NCI-H1930 (cell line): ENCODE measurements at regions not wholly inside any gene's neighbourhood (a gene's known extent, or its start where the extent isn't known, plus 50 kb on each side); places are given as distances from the start of the nearest gene placed in this dataset.
"Not testable (repeated sequence)": the region's sequence is repeated elsewhere in the genome, so short reads cannot be mapped to it uniquely, and the experiment has no call there.

Source experiments
- DNase-seq, 2 experiments: peaks; one replicate each; lab custom pipeline; 2025; lab: John Stamatoyannopoulos, UW

DNA sequence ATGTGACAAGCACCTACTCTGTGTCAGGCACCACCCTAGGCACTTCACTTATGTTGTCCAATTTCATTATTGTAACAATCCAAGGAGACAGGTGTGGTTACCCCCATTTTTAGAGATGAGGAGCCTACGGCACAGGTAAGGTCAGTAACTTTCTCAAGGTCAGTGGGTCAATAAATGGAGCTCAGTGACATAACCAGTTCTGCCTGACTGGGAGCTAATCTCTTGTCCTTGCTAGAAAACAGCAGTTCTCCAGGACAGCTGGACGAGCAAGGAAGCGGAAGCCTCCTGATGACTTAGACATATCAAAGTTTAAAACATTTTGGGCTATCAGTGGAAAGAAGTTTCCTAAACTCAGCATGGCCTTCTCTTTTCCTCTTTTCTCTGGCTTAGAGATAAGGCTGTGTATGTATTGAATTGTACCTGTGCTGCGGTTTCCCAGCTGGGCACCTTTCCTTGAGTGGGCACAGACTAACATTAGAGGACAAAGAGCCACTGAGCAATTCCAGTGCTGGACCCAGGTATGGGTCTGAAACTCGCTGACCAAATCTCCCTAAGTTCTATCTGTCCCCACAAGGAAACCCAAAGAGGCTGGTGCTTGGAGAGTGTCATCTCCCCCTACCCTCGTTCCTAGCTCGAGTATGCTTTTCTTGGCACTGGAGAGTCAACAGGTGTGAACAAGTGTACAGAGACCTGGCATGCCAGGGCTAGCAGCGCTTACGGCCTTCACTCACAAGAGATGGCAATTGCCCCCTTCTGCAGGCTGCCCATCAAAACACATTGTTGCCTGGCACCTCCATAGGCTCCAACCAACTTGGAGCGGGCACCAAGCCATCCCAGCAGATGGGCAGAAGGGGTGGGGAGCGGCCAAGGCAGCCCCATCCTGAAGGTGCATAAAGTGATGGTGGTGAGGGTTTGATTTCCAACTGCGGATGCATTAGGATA, 456.1 kb upstream of the PROX1 start:
- no peak for DNase-seq

DNA sequence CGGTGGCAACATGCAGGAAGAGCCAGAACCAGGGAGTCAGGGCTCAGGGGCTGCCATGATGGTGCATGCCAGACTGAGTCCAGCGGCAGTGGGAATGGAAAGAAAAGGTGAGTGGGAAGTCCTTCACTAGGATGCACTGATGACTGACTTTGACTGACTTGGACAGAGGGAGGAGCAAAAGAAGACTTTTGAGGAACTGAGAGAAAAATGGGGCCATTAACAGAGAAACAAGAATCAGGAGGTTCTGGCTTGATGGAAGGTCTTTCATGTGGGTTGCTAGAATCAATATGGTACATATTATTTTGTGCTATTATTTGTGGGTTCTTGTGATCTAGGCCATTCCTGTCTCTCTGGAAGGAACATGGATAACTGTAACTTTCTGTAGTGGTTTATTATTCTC, 454.6 kb upstream of the PROX1 start:
- no peak for DNase-seq

DNA sequence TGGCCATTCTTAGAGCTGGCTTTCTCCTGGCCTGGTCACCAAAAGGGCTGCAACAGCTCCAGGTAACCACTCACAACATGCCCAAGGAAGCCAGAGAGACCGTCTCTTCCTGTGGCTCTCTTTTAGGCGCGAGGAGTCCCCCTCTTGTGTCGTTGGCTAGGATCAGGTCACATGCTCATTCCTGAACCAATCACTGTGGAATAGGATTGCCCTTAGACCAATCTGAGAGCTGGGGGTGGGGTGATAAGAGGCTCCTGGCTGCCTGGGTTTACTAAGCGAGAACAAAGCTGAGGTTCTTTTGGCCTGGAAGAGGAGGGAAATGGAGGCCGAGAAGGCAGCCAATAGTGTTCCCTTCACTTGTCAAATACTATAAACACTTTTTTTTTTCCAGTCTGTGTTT, 452.1 kb upstream of the PROX1 start:
- no peak for DNase-seq

DNA sequence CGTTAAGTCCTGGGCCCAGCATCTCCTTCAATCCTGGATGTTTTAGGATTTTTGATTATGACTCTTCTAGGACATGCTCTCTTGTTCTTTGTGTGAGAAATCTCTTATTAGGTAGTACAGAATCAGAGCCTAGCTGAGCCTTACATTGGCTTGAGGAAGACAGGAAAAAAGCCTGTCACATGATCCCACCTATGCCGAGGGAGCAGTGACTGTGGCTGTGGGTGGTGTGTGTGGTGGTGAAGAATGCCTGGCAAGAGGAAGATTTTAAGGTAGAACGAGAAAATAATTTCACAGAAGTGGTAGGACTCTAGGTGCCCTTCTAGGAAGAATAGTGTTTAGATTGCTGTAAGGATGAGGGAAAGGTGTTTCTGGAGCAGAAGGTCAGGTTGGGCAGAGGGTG, 449.5 kb upstream of the PROX1 start:
- no peak for DNase-seq

DNA sequence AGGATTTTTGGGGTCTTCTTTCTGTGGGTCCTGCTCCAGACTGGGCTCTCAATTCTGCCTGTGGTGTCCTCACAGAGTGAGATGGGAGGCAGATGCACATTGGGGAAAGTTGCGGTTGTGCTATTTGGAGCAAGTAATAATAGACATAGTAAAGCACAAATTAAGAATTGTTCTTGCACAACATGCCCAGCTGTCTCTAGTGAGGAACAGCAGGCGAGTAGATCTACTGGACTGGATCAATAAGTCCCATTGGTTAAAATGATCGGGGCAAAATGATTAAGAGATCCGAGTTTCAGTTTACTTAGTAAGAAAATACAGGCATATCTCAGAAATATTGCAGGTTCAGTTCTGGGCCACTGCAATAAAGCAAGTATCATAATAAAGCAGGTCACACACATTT, 448.3 kb upstream of the PROX1 start:
- no peak for DNase-seq

DNA sequence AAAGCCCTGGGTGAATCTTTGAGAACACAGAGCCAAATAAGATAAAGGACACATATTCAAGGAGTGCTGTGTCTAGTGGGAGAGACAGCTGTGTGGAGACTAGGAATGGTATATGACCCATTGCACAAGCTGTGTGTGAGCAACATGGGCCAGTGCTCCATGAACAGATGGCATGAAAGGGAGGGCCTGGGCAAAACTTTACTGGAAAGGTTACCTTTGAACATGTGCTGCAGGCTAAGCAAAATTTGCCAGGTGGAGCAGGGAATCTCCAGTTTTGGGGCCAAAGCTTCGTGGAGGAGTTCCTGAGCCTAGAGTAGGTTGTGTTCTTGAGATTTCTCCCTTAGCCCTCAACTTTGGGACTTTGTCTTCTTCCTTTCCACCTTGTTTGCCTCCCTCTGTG, 446.1 kb upstream of the PROX1 start:
- DNase-seq, result no peak

GRCh38 chr1:213545181-213545580, 442.6 kb upstream of the PROX1 start:
- not testable (repeated sequence) for DNase-seq

DNA sequence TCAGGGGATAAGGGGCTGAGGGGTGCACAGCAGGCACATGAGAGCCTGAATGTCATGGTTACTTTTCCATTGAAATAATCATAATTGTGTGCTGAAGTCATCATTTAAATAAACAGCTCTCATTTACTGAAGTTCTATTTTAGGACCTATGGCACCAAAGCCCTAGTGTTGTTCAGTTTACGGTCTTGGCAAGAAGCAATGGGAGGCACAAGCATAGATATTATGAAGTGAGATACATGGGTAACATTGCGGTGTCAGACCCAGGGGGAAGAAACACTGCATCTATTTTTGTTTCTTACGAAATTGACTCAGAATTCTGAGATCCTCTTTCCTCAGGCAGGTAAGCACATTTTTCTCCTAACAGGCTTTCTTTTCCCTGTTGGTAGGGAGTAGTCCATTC, 437.8 kb upstream of the PROX1 start:
- no peak for DNase-seq

DNA sequence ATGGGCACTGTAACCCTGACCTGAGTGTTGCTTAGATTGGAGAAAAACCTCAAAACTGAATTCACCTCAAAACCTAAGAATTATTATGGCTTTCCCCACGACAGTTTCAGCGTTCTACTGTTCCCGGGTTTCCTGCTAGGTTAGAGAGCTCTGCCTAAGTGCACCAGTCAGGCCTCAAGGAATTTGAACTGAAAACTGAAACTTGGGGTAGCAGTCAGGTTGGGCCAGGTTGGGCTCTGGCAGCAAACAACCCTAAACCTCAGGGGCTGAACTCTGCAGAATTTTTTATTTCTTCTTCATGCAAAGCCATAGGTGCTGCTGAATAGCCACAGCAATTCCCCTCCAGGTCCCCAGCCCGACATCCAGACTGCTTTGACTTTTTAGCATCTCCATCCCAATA, 437.0 kb upstream of the PROX1 start:
- DNase-seq, result no peak

- DNase-seq, result no peak
These were observed 435.7 kb upstream of the PROX1 start for GRCh38 chr1:213552045-213552444.

GRCh38 chr1:213560226-213560625, 427.5 kb upstream of the PROX1 start:
- DNase-seq, result no peak

DNA sequence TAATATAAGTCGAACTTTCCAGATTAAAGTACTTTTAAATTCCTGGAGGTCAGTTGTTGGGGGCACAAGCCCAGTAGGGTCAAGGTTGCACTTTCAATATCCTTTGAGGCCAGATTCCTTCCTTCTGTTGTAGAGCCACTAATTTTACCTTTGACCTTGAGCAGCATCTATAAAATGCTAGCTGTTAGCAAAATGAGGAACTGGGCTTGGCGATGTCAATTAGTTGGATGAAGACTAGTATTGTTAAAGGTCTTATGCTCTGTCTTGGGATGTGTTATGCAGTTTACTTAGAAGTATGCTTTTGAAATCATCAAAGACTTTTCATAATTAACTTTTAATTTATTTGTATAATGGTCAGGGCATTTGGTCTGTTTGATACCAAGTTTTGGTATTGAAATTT, 425.9 kb upstream of the PROX1 start:
- DNase-seq, result no peak

DNA sequence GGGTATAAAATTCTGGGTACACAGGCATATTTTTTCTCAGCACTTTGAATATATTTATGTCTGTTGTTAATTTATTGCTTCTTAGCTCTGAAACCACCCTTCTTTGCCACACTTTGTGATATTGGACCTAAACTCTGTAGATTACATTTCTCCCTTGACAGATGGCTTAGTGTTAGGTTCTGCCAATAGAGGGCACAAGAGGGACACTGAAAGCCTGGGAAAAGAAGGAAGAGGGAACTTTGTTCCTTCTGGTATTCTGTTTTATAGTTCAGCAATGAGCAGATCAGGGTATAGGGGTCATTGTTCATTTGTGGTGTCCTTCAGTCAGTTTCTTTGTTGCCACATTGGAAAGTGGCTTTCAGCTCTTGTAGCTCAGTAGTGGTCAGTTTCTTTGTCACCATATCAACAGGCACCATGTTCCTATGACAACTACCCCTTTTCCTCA, 423.5 kb upstream of the PROX1 start:
- DNase-seq, result no peak

DNA sequence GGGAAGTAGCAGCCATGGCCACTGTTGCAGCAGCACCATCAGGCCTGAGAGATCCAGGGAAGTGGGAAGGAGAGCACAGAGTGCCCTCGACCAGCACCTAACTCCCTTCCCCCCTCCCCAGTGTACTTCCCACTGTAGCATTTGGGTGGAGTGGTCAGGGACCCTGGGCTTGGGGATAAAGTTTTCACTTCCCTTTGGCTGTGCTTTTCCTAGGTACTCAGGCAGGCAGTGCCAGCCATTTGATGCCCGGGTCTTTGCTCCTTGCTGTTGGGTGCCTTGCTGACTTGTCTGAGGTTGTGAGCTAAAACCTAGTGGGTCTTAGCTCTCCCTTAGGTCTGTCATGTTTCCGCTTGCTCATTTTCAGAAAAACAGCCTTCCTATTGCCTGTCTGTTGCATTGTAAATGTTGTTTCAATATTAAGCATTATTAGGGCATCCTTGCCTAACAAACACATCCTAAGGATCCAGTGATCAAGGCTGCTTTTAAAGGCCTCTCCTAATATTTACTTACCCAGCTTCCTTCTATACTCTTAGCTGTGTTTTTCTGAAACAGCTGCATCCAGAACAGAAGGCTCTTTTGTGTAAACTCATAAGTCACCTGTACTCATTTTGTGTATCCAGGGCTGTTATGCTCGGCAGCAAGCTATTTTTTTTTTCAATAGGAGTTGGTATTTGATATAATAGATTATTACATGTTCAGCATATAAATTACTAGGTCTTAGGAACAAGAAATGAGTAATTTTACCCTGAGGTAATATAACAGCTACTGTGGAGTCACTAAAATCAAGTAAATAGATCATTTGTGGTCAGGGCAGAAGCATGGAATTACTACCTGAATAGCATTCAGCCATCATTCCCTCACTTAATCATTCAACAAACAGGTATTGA, 418.6 kb upstream of the PROX1 start:
- peak; percentile 61 to 69 for DNase-seq

- DNase-seq, result no peak
These were observed 418.0 kb upstream of the PROX1 start for GRCh38 chr1:213569816-213570150.

DNA sequence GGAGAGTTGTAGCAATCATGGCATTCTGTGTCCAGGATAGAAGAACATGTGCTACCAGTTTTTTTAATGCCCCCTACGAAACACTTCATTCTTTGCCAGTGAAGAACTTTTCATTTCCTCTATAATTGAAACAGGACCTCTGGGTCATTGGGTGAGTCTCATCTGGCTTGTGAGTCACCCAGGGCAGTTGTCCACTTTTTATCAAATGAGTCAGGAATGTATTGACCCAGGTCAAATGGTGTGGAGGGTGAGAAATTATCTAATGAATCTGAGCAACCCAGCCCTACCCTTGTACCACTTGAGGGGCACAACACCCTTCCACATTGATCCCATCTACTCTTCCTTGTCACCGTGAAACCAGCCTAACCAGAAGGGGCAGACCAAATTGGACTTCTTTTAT, 417.3 kb upstream of the PROX1 start:
- DNase-seq, result no peak

DNA sequence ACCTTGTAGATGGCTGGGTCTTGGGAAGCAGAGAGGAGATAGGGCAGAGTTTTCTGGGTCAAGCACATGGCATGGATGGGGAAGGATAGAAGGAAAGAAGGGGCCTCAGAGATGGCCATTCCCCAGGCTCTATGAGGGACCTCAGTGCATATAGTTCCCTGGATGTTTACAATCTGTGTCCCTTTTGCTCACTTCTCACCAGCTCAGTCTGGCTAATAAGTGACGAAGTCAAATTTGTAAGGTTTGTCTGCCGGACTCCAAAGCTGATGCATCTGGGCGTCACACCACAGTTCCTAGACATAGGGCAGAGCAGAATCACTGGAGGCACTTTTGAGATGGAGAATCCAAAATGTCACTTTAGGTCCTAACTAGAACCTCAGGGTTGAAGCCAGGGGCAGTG, 416.4 kb upstream of the PROX1 start:
- DNase-seq, result no peak

DNA sequence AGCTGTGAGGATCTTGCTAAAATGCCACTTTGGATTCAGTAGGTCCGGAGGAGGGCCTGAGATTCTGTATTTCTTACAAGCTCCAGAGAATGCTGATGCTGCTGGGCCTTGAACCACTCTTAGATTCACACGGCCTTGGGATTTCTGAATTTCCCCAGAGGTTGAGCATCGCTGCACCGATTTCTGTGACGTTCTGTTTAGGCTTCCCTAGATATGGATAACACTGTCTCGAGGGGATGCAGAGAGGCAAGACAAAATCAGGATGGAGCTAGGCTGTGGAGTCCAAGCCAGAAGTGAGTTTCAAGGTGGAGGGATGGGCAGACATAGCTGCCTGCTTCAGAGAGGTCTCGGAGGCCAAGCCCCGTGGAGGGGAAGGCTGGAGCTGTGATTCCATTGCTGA, 415.9 kb upstream of the PROX1 start:
- DNase-seq, result no peak

GRCh38 chr1:213572912-213573647, 414.7 kb upstream of the PROX1 start:
- no peak for DNase-seq

GRCh38 chr1:213573648-213574009, 414.1 kb upstream of the PROX1 start:
- no peak for DNase-seq

DNA sequence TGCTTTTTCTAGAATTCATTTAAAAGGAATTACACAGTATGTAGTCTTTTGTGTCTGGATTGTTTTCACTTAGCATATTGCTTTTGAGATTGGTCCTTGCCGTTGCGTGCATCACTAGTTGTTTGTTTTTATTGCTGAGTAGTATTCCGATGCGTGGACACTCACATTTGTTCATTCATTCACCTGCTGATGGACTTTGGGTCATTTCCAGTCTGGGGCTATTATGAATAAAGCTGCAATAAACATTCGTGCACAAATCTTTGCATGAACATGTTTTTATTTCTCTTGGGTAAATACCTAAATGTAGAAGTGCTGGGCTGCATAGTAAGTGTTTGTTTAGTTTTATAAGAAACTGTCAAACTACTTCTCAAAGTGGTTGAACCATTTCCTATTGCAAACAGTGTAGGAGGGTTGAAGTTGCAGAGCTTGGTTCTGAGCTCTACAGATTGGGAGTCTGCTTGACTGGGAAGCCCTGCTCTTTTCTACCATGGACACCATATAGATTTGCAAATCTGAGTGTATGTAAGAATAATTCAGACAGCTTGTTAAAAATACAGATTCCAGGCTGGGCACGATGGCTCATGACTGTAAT, 404.7 kb upstream of the PROX1 start:
- DNase-seq, result no peak

GRCh38 chr1:213584272-213584671, 403.5 kb upstream of the PROX1 start:
- no peak for DNase-seq
